ENCODE measurements at regions not wholly inside any gene's neighbourhood (a gene's known extent, or its start where the extent isn't known, plus 50 kb on each side); places are given as distances from the start of the nearest gene placed in this dataset.
"Not testable (repeated sequence)": the region's sequence is repeated elsewhere in the genome, so short reads cannot be mapped to it uniquely, and the experiment has no call there.

GRCh38 chr12:9372202-9372601 lies 164.0 kb upstream of the PZP start:
- no peak for DNase-seq (ENCODE audit: low spot score)

GRCh38 chr12:9367828-9368227 lies 159.6 kb upstream of the PZP start:
- no peak for DNase-seq (ENCODE audit: low spot score)

- no peak for DNase-seq (ENCODE audit: low spot score)
Observed at GRCh38 chr12:9367201-9367600, 159.0 kb upstream of the PZP start.

- DNase-seq (ENCODE audit: low spot score), result no peak
Observed at GRCh38 chr12:9365296-9365695, 157.1 kb upstream of the PZP start.

- peak; percentile 57 for DNase-seq (ENCODE audit: low spot score)
Observed at GRCh38 chr12:9364224-9365176, 156.3 kb upstream of the PZP start.

- no peak for DNase-seq (ENCODE audit: low spot score)
Observed at GRCh38 chr12:9363145-9363544, 154.9 kb upstream of the PZP start.

- DNase-seq (ENCODE audit: low spot score), result no peak
Observed at GRCh38 chr12:9361879-9362326, 153.7 kb upstream of the PZP start.

- DNase-seq (ENCODE audit: low spot score), result not testable (repeated sequence)
Observed at GRCh38 chr12:9354009-9354754, 146.0 kb upstream of the PZP start.

- no peak for DNase-seq (ENCODE audit: low spot score)
Observed at GRCh38 chr12:9351136-9351535, 142.9 kb upstream of the PZP start.

GRCh38 chr12:9349888-9350885 lies 142.0 kb upstream of the PZP start:
- no peak for DNase-seq (ENCODE audit: low spot score)

GRCh38 chr12:9348906-9349518 lies 140.8 kb upstream of the PZP start:
- no peak for DNase-seq (ENCODE audit: low spot score)

GRCh38 chr12:9347328-9348127 lies 139.3 kb upstream of the PZP start:
- peak; percentile 46 for DNase-seq (ENCODE audit: low spot score)

- no peak for DNase-seq (ENCODE audit: low spot score)
Observed at GRCh38 chr12:9346866-9347327, 138.7 kb upstream of the PZP start.

GRCh38 chr12:9345171-9345570 lies 137.0 kb upstream of the PZP start:
- no peak for DNase-seq (ENCODE audit: low spot score)

- no peak for DNase-seq (ENCODE audit: low spot score)
Observed at GRCh38 chr12:9344541-9344940, 136.3 kb upstream of the PZP start.

- no peak for DNase-seq (ENCODE audit: low spot score)
Observed at GRCh38 chr12:9343731-9344130, 135.5 kb upstream of the PZP start.

GRCh38 chr12:9342614-9343353 lies 134.6 kb upstream of the PZP start:
- no peak for DNase-seq (ENCODE audit: low spot score)

- DNase-seq (ENCODE audit: low spot score), result no peak
Observed at GRCh38 chr12:9341260-9341585, 133.0 kb upstream of the PZP start.

GRCh38 chr12:9340422-9341259 lies 132.4 kb upstream of the PZP start:
- peak; percentile 62 for DNase-seq (ENCODE audit: low spot score)
